GM21526 (cell line): ENCODE measurements at regions not wholly inside any gene's neighbourhood (a gene's known extent, or its start where the extent isn't known, plus 50 kb on each side); places are given as distances from the start of the nearest gene placed in this dataset.

Source experiments
- ATAC-seq: cut with Tn5 transposase; IDR thresholded peaks from one replicate; pipeline ENCODE4 v1.9.1; 2021; ENCODE audit warnings: moderate library complexity; ENCODE audit not compliant: unreplicated experiment, low FRiP score

DNA sequence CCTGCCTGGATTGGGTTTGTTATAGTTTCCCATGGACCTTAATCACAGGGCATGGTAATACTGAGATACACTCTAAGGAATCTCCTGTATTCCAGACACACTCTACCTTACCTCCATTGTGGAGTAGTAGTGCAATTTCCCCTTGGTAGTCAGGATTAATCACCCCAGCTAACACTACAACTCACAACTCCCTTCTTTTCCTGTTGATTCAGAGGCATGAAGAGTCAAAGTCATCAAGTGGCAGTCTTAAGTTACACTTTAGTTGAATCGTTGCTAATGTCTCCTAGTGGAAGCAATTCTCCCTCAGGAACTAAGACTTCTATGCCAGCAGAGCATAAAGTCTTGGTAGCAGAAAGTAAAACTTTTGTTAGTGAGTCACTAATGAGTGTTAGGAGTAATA, 122.7 kb upstream of the APC start:
- no peak for ATAC-seq

DNA sequence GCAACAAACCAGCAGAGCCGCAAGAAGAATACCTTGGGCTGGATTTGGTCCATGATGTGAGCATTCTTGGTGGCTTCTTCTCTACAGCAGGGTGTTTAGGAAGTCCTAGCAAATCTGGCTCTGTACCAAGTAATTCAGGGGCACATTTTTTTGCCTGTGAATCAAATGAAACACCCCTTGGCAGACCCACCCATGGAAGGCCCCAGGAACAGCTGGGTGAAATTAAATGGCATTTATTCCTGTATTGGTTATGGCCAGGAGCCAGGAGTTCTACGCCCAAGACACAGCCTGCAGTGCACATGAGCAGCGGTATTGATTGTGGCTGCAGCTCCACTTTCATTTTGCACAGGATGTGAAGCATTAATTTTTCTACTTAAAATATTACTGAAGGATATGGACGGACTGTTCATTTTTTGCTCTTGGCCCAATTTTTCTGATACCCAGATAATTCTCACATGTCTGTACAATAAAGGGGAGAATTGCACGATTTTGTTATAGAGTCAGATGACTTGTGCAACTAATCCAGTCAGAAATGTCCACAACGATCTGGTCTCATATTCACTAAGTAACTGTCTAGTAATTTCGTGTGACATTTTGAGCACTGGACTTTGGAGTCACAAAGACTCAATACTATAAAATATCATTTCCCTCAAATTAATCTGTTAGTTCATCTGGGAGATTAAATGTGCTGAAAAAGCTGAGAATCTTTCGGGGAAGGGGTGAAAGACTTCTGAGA, 120.7 kb upstream of the APC start:
- no peak for ATAC-seq

DNA sequence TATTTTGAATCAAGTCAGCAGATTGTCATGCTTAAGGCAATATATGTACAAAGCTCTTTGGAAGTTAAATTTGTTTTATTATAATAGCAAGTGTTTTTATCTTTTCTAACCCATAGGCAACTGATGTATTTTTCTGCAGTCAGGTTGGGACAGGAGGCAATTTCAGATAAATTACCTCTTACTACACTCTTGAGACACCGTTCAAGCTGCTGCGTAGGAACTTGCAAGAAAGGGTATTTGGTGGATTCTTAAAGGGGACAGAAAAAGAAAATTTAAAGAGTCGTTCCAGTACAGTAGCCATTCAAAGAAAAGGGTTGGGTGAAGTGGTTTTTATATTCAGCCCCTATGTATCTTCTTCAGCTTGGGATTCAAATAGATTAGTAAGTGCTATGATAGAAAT, 112.4 kb upstream of the APC start:
- no peak for ATAC-seq

DNA sequence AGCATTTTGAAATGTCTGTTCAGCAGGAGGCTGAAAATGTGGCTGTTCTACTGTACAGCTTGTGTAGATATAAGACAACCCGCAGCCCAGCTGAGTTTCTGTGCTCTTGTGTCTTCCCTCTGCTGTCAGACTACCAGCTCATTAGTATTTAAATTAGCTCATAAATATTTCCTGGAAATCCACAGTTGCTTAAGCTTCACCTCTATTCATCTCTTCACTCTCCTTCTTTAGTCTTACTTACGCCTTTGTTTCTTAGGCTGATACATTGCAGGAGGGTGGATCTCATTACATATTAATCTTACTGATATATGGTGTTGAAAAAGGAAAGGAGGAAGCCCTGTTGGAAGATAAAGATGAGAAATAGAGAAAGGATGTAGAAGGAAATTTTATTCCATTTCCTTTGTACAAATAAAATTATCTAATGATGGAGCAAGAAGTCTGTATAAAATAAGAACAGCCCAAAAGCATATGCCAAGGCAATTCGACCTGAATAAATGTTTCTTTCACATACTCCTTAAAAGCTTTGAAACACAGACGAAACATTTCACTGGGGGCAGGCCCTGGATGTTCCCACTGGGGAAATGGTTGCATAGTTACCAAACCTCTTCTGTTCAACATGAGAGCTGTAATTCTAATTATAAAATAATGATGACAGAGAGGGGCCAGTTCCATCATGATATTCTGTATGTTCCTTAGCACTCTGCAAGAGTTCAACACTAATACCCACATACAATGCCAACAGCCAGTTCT, 111.8 kb upstream of the APC start:
- ATAC-seq, result no peak

DNA sequence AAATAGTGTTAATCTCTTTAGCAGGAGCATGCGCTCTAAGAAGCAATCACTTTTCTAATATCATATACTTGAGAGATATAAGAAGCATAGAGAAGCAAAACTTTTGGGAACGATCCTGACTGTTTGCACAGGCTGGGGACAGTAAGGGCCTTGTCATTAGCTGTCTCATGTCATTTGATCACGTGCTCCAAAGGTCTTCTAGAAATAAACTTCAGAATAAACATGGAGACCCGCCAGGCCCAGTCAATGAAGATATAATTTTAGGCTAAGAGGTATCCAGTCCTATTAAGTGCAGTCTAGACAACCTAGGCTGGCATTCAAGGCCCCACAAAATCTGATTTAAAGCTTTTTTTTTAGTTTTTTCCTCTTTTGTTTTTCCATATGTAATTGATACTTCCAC, 111.0 kb upstream of the APC start:
- no peak for ATAC-seq

DNA sequence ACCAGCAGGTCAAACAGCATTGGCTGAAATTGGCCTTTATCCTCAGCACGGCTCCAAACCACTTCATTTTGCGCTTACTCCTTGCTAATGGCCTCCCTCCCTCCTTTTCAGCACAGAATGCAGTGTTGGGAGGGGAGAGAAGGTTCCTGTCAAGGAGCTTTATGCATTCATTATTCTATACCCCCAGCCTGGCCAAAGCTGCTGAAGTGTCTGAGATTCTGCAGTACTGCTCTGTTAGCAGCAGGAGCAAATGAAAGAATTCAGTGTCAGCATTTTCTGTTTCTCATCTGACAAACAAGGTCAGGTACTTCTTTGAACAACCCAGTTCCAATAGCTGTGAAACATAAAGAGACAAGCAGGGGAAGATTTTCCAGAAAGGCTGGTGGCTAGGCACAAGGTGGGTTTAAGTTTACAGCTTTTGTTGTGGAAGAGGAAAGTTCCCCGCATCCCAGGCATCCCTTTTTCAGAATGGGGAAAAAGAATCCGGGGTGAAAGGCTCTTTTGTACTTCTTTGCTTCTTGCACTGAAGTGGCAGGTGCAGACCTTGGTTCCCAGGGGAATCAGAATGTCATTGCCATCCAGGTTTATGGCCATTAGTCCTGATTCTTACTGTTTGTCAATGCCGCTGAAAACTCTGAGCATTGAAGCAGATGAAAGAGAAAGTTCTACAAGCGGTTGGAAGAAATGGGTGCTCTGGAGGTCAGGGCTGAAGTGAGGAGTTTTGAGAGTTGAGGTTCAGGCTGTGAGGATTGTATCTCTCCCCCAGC, 109.3 kb upstream of the APC start:
- ATAC-seq, result no peak

DNA sequence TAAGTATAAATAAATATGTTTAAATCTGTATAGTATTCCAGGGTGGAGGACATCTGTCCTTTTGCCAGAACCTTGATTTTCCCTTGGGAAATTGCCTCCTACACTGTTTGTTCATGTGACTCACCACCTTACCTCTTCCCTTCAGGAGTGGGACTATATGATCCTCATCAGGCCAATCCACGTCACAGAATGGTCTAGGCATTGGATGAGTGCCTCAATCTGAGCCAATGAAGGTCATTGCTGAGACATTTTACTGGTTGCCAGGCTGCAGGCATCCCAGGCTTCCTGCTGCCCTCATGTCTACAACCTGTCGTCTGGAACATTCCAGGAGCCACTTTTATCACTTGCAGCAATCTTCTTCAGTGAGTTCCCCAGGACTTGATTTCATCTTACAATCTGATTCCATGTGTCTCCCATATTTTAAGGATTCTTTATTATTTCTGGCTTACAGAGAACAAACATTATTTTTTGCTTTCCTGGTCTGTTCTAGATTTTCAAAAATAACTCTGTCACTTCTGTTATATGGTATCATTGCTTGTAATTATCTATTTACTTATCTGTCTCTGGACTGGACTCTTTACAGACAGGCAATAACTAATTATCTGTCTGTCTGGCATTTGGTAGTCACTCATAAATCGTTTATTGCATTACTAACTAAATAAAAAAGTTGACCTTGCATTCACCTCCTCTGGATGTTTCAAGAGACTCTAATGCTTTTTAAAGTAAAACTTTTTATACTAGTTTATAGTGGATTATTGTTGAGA, 107.3 kb upstream of the APC start:
- ATAC-seq, result no peak

DNA sequence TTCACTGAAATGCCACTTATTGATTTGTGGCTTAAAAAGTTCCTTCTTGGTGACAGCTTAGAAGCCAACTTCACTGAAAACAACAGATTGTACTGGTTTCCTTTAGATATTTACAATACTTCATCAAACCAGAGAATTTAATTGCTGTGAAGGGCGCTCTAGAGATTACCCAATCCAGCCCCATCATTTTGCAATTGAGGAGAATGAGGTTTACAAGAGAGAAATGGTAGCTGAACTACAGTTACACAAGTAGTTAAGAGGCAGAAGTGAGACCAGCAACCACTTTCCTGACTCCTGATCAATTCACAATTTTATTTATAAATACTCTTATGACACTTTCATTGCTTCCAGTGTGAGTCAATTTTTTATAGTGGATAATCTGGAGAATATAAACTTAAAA, 103.5 kb upstream of the APC start:
- ATAC-seq, result no peak

DNA sequence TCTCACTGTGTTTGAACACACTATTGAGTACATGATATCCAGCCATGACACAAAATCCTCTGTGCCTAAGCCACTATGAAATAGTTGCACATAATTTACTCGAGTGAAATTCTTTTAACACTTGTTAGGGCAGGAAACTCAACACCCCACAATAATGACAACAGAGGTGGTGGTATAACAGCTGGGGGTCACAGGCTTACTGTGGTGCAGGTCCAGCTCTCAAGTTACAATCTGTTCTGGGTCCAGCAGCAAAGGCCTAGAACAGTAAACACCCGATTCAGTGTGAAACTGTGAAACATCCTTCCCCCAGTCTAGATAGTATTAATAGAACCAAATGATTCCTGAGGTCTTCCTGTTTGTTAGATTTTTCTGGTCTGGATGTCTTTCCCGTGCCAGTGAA, 102.9 kb upstream of the APC start:
- no peak for ATAC-seq

DNA sequence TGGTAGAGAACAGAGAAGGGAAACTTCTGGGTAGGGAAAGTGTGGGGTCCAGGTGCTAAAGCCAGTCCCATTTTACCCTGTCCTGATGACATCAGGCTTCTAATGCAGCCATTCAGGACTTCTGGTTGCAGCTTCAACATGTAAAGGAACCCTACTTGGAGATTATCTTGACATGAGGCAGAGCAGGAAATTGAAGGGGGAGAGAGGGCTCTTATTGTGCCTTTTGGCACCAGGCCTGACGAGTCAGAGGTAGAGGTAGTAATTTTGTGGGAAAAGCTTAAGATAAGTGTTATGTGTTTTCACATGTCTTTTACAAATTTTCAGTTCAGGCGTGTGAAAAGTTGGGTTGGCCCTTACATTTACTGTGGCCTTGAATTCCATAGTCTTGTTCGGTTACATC, 102.4 kb upstream of the APC start:
- no peak for ATAC-seq

DNA sequence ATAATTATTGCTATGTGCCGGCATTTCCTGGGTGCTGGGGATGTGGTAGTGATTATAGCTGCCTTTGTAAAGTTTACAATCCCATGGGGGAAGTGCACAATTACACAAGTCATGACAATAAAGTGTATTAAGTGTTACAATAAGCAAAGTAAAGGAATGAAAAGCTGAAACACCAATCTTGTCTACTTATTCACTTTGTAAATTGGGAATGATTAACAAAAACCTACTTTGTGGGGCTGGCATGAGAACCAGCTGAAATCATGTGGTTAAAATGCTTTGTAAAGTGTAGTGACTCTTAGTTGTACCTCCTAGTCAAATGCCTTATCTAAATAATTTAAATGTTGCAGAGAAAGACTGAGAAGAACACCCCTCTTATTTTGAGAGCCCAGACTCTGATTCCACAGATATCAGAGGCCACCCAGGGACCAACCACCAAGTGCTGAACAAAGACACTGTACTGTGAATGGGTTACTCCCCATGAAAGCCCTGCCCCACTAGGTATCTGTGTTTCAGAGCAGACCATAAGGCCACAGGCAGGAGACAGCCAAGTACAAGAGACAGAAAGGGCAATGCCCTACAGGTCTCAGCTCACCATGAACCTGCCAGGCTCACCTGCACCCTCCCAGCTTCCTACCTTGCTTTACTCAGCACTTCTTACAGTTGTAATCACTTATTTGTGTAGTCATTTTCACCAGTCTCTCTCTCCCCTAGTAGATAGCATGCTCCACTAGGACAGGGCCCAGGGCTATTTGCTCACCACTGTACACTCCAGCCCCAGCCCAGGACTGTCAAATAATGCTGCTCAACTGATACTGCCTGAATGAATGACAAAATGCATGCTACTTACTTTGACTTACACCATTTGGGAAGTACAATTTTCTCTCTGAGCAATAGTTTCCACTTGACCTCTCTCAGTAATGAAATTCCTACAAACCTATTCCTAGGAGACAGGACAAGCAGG, 101.6 kb upstream of the APC start:
- no peak for ATAC-seq

DNA sequence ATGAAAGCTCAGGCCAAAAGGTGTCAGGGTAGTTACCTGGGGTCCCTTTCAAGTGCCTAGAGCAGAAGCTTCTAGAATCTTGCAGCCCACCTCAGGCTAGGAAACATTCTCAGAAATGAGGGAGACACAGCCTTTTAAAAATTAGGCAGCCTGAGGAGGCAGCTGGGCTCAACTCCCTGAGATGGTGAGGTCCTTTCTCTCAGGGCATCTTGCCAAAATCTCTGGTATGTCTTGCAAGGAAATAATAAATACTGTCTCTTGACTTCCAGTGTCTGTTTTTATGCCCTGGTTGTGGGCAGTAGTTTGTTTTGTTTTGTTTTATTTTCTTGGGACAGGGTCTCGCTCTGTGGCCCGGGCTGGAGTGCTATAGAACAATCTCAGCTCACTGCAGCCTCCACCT, 100.9 kb upstream of the APC start:
- no peak for ATAC-seq

DNA sequence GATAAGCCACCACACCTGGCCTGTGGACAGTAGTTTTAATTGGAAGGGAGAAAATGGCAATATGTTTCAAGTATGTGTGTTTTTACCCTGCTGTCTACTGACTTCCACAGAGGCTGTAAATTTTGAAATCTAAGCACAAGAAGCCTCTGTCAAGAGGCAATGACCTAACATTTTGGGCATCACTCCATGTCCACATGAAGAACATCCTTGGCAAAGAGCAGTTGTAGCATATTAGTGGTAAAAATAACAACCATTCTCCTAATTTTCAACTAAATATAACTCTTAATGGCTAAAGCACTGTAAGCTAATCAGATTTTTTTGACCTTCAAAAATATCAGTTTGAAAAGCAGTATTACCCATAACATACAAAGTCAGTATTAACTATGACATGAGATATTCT, 100.3 kb upstream of the APC start:
- ATAC-seq, result no peak

DNA sequence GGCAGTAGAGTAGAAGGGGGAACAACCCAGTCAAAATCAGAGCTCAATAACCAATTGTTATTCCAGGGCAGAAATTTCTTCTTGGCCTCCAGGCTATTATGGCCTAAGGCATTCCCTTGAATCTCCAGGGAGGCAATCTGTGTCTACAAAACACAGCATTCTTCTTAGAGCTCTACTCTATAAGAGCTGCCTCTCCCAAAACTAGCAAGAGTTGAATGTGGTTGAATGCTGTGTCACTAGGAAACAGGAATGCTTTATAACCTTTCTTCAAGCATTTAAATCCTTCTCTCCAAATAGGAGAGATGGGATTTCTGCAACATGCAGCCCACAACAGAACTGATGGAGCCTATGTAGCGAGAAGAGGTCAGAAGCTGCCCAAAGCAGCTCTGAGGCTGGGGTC, 97.1 kb upstream of the APC start:
- ATAC-seq, result no peak

DNA sequence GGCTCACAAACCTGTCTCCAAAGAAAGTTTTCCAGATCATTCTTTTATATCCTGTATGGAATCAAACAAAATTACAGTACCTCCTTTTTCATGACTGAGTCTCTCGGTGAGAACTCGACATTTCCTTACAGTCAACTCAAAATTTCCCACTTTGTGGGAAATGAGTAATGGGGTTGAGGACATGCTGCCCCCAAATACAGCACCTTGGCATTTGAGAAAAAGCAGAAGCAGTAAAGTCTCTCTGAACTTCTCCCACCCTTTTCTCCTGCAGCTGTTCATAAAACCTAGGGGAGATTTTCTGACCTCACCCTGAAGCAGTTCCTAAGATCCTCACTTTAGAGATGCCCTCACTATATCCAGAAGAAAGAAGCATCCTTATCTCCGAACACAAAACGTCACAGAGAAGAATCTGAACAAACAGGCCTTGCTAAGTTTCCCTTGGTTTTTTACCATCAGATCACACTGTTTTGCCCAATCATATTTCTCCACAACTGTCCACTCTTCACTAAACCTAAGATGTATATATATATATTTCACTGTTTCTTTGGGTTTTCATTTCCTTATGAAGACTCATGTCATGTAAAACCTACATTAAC, 96.1 kb upstream of the APC start:
- no peak for ATAC-seq

DNA sequence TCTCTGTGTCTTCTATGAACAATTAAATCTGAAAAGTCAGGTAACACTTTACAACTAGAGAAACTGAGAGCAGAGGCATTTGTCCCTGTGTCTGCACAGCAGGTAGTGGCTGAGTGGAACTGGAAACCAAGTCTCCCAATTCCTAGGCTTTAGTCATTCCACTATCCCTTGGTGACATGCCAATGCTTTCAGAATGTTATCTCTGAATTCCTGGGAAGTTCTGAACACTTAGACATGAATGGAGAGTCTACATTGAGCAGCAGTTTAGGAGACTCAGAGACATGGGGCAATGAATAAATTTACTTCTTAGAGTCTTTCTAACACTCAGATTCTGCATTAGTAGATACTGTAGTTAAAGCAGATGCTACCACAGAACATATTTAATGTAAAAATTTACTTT, 94.8 kb upstream of the APC start:
- ATAC-seq, result no peak

DNA sequence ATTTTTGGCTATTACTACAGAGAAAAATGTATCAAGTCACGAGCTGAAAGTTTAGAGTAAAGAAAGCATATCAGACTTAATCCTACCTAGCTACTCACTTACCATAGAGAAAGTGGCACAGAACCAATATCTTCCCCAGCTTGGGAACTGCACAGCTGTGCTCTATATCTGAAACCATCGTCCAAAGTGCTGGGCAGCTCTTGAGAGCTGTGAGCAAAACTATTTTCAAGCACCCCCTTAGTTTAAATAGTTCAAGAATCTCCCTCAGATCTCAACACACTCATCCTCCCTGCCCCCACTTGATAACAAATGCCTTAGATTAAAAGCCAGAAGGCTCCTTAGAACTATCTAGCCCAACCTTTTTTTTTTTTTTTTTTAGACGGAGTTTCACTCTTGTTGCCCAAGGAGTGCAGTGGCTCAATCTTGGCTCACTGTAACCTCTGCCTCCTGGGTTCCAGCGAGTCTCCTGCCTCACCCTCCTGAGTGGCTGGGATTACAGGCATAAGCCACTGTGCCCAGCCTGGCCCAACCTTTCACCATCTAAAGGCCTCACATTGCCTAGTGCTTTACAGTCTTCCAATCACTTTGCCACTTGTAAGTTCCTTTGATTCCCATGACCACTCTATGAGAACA, 94.2 kb upstream of the APC start:
- ATAC-seq, result no peak

DNA sequence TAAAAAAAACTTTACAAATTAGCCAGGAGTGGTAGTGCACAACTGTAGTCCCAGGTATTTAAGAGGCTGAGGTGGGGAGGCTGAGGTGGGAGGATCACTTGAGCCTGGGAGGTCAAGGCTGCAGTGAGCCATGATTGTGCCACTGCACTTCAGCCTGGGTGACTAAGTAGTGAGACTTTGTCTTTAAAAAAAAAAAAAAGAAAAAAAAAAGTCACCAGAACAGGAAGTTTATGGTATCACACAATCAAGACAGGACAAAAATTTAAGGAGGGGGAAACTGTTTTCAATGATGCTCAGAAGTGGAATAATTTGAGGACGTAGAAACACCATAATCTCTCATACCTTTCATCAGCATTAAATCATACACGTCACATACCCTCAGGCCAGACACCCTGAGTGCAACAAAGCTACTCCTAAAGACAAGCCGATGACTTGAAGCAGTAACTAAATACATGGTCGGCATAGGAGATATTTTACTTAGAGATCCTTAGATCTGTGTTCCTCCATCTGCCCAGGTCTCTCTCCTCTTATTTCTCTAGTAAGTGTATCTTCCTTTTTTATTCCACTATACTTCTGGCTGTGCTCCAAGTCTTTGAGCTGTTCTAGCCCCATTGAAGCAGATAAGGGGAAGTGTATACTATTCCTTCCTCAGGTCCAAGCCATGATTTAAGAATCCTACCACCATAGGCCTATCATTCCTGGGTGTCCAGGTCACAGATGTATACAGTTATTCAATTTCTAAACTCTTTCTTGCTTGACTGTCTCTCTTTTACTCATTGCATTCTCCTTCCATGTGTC, 91.3 kb upstream of the APC start:
- ATAC-seq, result no peak
